ENCODE measurements at regions not wholly inside any gene's neighbourhood (a gene's known extent, or its start where the extent isn't known, plus 50 kb on each side); places are given as distances from the start of the nearest gene placed in this dataset.

- TF ChIP-seq POLR2A (IDR thresholded peaks at IDR 0.05) (no peak), CTCF (IDR thresholded peaks at IDR 0.05) (no peak)
These were observed 54.6 kb upstream of the COL18A1 start for GRCh38 chr21:45350206-45350854.

Measured in uterus (tissue), 2 donors.